HepG2 (cell line): ENCODE measurements at regions not wholly inside any gene's neighbourhood (a gene's known extent, or its start where the extent isn't known, plus 50 kb on each side); places are given as distances from the start of the nearest gene placed in this dataset.
A peak's percentile ranks its signal among the peaks of the same experiment; 100 is the strongest.
"Not testable (repeated sequence)": the region's sequence is repeated elsewhere in the genome, so short reads cannot be mapped to it uniquely, and the experiment has no call there.

Experiments used
- ATAC-seq: fragments of 200-7000 bp; cut with Tn5 transposase; 3 replicates; pipeline ENCODE4 v1.9.1; 2020; ENCODE audit warnings: mild to moderate bottlenecking, moderate library complexity
- BruUV-seq: library from RNA; stranded (reverse); fragments of 400-500 nt; replicated peaks from 2 replicates; lab custom pipeline; 2021; lab: Mats Ljungman, UMichigan
- CTCF ChIA-PET: fragments of 300-600 bp; formaldehyde crosslinking; extraction: SDS; loops from one replicate; lab custom pipeline; 2021; ENCODE audit warnings: low total read pairs, inconsistent platforms, low intra/inter-chr PET ratio; lab: Yijun Ruan, JAX
- POLR2A ChIA-PET: fragments of 350-600 bp; sonication (Branson Sonifier 250); formaldehyde crosslinking; loops from one replicate; lab custom pipeline; 2020; ENCODE audit warnings: antibody characterized with exemption, inconsistent platforms; lab: Yijun Ruan, JAX
- DNase-seq: peaks from one replicate; pipeline ENCODE4 v3.0.0-alpha.2; 2015; ENCODE audit warnings: low spot score
- FAIRE-seq: peaks from 3 replicates; lab custom pipeline; 2011; peaks lifted over from hg19 to GRCh38; lab: Jason Lieb, UNC
- H2AFZ ChIP-seq: one replicate; pipeline ENCODE4 v1.6.1; 2011; ENCODE audit warnings: low read length, inconsistent platforms
- H3K27ac ChIP-seq: fragments of 300-600 bp; 3 replicates; pipeline ENCODE4 v1.8.0; 2011; ENCODE audit warnings: mixed run types, mild to moderate bottlenecking, mixed read lengths, low read length, inconsistent platforms; ENCODE audit not compliant: insufficient read depth; ENCODE audit errors: extremely low read length
- H3K27me3 ChIP-seq, 2 experiments: fragments of 200-600 bp in 1 of 2; 2 replicates in 1 of 2; 3 replicates in 1 of 2; pipeline versions ENCODE4 v1.6.0 to v1.8.0; 2011; ENCODE audit warnings: low read length in 2 of 2, mild to moderate bottlenecking in 2 of 2, moderate library complexity in 2 of 2, inconsistent platforms in 1 of 2; ENCODE audit not compliant: insufficient read depth in 2 of 2, control insufficient read depth in 1 of 2
- H3K36me3 ChIP-seq, 2 experiments: fragments of 200-600 bp in 1 of 2; replicated peaks in 1 of 2; 2 replicates in 1 of 2; 3 replicates in 1 of 2; pipeline versions ENCODE4 v1.5.1 to v1.8.0; 2011; ENCODE audit warnings: low read length in 2 of 2, inconsistent platforms in 1 of 2; ENCODE audit not compliant: insufficient read depth in 2 of 2, control insufficient read depth in 1 of 2
- H3K4me1 ChIP-seq: 2 replicates; pipeline ENCODE4 v1.5.1; 2012; ENCODE audit warnings: low read length, inconsistent platforms; ENCODE audit not compliant: insufficient read depth
- H3K4me2 ChIP-seq: 2 replicates; pipeline ENCODE4 v1.6.0; 2011; ENCODE audit warnings: low read depth, low read length, inconsistent platforms
- H3K4me3 ChIP-seq, 3 experiments: fragments of 200-600 bp in 1 of 3; sonication (generic), shearing (Covaris generic) in 1 of 3; replicated peaks in 1 of 3; 2 replicates each; pipeline ENCODE4 v1.5.1; 2011 to 2016; ENCODE audit warnings: low read length in 3 of 3, inconsistent platforms in 2 of 3, low read depth in 2 of 3, mild to moderate bottlenecking in 2 of 3, control low read depth in 1 of 3, mixed read lengths in 1 of 3; ENCODE audit not compliant: insufficient read depth in 1 of 3
- H3K79me2 ChIP-seq: one replicate; pipeline ENCODE4 v1.6.1; 2011; ENCODE audit warnings: low read length, inconsistent platforms; ENCODE audit not compliant: insufficient read depth
- H3K9ac ChIP-seq: 2 replicates; pipeline ENCODE4 v1.6.0; 2011; ENCODE audit warnings: mild to moderate bottlenecking, low read depth, low read length, inconsistent platforms; ENCODE audit not compliant: insufficient read depth
- H3K9me3 ChIP-seq: 2 replicates; pipeline ENCODE4 v1.5.1; 2012; ENCODE audit warnings: mild to moderate bottlenecking, low read length
- H4K20me1 ChIP-seq: 2 replicates; pipeline ENCODE4 v1.6.0; 2011; ENCODE audit warnings: inconsistent platforms, mild to moderate bottlenecking, low read length, moderate library complexity; ENCODE audit not compliant: insufficient read depth
- WGBS: methylation state at CpG from one replicate; pipeline ENCODE4 v1.1.6; 2017; ENCODE audit warnings: low lambda C conversion rate; 5-methylcytosine and 5-hydroxymethylcytosine counted together
- in situ Hi-C: cut with HindIII; loops from 2 replicates; pipeline ENCODE4 v1.10.0; 2017; ENCODE audit warnings: low pct_unique_long_range_greater_than_20kb; ENCODE audit not compliant: extremely low pct_ligation_motif_present
- intact Hi-C: fragments of 100-400 bp; cut with micrococcal nuclease; formaldehyde crosslinking; loops from one replicate; pipeline ENCODE4 v1.10.0; 2022; ENCODE audit not compliant: unreplicated experiment

DNA sequence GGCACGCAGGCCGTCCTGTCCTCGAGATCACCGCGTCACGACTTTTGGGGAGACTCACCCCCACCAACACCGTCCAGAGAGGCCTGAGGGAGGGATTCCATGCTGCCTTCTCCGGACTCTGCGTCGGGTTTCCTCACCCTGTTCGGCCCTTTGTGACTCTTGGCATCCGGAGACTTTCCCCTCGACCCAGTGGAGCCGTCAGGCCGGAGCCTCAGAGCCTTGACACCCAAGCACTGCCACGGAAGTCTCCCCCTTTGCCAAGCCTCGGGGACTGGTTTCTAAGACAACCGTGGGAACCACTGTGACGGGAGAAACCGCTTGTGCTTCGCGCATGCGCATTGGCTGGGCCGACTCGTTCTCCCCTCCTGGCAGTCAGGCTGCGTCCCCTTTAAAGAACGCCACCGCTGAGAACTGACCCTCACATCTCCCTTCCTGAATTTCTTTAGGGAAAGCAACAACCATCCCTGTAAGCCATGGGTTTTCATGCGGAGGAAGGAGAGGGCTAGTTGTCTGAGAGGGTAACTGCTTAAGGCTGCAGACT, 672.7 kb downstream of the SPATA31A7 start:
- H4K20me1 ChIP-seq, DNase-seq, CTCF ChIA-PET, H3K27ac ChIP-seq, H3K27me3 ChIP-seq, POLR2A ChIA-PET, ATAC-seq, FAIRE-seq, H3K36me3 ChIP-seq, H3K4me1 ChIP-seq, in situ Hi-C loops, H3K9ac ChIP-seq, H3K4me2 ChIP-seq, H3K4me3 ChIP-seq, intact Hi-C loops, H3K79me2 ChIP-seq, H3K9me3 ChIP-seq, BruUV-seq, H2AFZ ChIP-seq: not testable (repeated sequence)
- WGBS: 90% methylated on average over 11 of the region's 29 CpGs

DNA sequence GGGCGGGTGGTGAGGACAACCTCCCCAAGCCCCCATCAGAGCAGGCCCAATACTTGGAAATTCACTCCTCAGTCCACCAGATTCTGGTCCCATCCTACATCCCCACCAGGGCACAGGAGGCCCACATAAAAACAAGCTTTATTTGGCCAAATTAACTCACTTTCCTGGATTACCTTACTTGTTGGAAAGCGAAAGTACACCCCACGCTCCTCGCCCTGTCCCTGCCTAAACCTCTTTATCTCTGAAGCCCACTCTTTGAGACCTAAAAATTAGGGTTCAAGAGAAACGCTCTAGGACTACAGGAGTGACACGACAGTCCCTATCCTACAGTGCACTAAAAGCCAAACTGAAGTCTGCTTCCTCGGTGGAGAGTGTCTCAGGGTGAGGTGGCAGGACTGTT, 674.6 kb downstream of the SPATA31A7 start:
- ATAC-seq, FAIRE-seq, H3K9me3 ChIP-seq, intact Hi-C loops, H4K20me1 ChIP-seq, DNase-seq, H3K4me3 ChIP-seq, H3K36me3 ChIP-seq, H3K27ac ChIP-seq, H2AFZ ChIP-seq, POLR2A ChIA-PET, CTCF ChIA-PET, H3K4me2 ChIP-seq, H3K9ac ChIP-seq, in situ Hi-C loops, H3K79me2 ChIP-seq, H3K27me3 ChIP-seq, H3K4me1 ChIP-seq: not testable (repeated sequence)
- BruUV-seq: TSS peak; percentile 63
- 79% methylated on average over 5 of the region's 7 CpGs for WGBS

DNA sequence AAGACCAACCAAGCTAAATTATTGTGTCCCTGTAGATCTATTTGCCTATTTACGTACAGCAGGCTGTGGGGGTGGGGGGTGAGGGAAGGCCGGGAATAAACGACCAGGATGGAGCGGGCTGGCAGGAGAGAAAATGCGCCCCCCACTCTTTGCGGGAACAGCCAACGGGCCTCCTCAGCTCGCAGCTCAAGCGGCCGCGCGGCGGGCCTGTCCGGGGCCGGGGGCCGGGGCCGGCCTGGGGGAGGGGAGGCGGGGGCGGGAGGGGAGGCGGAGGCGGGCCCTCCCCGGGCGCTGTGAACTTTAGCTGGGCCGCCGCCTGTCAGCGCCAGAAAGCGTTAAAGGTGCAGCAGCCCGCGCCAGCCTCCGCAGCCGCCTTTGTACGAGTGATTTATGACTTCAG, 679.1 kb downstream of the SPATA31A7 start:
- H2AFZ ChIP-seq, H3K4me3 ChIP-seq, H3K36me3 ChIP-seq, H3K9ac ChIP-seq, H3K4me2 ChIP-seq, H3K79me2 ChIP-seq, in situ Hi-C loops, H4K20me1 ChIP-seq, FAIRE-seq, POLR2A ChIA-PET, intact Hi-C loops, H3K9me3 ChIP-seq, CTCF ChIA-PET, H3K27ac ChIP-seq, DNase-seq, H3K4me1 ChIP-seq, BruUV-seq, H3K27me3 ChIP-seq: not testable (repeated sequence)
- ATAC-seq: peak; percentile 44; the same call in 1 of the 3 replicates
- WGBS: no CpG with 5 or more reads among the region's 32 CpGs

DNA sequence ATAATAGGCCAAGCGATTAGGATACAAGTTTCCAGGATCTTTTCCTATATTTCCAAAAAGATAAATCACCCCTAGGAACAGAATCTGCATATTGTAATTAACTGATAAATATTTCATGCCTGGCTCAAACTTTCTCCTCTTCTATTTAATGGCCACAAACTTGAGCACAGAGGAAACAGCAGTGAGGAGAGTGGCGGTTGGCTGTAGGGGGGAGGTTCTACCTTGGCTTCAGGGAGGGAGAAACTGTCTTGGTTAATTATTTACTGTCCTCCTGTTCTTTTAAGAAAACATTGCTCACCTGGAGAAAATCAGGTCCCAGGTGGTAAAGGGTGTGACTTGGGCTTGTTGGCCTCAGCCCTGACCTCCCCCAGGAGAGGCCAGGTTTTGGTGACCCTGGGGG, 682.5 kb downstream of the SPATA31A7 start:
- H2AFZ ChIP-seq, CTCF ChIA-PET, H3K9me3 ChIP-seq, H3K9ac ChIP-seq, in situ Hi-C loops, H3K27ac ChIP-seq, DNase-seq, H3K36me3 ChIP-seq, FAIRE-seq, H3K4me3 ChIP-seq, BruUV-seq, H3K27me3 ChIP-seq, H3K4me2 ChIP-seq, H3K79me2 ChIP-seq, H4K20me1 ChIP-seq, intact Hi-C loops, ATAC-seq, H3K4me1 ChIP-seq, POLR2A ChIA-PET: not testable (repeated sequence)
- 14% methylated on average over 1 of the region's 2 CpGs for WGBS
